Hematopoietic multipotent progenitor cell treated with erythropoietin and hydrocortisone succinate and interleukin-3 and kit ligand, for 15 days (in vitro differentiated cells): ENCODE measurements at regions not wholly inside any gene's neighbourhood (a gene's known extent, or its start where the extent isn't known, plus 50 kb on each side); places are given as distances from the start of the nearest gene placed in this dataset.

Experiments
- DNase-seq: peaks from one replicate; pipeline ENCODE4 v3.0.0-alpha.2; 2015; ENCODE audit warnings: low spot score

DNA sequence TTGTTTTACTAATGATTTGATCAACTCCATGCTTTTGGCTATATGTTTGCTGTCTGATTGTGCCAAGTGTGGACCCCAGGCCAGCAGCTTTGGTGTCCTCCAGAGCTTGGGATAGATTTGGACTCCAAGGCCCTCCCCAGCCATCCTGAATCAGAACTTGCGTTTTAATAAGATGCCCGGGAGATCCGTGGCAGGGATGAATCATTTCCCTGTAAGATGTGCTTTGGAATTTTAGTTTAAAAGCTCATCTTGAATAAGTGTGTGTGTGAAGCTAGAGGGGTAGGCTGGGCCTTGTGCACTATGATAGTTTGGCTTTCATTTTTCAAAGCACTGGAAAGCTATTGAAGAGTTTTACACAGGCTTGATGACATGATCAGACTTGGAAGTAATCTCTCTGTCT is 66.2 kb upstream of the SDK1 start:
- no peak for DNase-seq

DNA sequence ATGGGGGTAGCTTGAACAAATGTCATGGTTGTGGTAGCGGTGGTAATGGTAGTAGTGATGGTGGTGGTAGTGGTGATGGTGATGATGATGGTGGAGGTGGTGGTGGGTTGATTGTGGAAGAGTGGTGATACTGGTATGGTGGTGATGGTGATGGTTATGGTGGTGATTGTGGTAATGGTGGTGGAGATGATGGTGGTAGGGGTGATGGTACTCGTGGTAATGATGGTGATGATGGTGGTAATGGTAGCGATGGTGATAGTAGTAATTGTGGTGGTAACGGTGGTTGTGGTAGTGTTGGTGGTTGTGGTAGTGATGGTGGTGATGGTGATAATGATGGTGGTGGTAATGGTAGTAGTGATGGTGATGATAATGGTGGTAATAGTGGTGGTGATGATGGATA is 65.7 kb upstream of the SDK1 start:
- DNase-seq, result no peak

DNA sequence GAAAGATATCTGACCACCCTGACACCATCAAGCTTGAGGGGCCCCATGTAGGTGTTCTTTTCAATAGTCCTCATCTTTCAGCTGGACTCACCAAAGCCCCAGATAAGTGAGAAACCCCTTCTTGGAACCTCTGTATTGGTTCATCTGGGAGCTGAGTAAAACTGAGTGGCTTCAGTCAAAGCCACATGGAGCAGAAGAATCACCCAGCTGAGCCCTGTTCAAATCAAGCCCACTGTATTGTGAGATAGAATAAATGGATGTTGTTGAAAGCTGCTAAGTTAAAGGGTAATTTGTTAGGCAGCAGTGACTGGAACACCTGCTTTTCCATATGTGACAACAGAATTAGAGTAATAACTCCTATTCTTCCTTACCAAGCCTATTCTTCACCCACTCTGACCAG is 64.8 kb upstream of the SDK1 start:
- DNase-seq, result no peak

DNA sequence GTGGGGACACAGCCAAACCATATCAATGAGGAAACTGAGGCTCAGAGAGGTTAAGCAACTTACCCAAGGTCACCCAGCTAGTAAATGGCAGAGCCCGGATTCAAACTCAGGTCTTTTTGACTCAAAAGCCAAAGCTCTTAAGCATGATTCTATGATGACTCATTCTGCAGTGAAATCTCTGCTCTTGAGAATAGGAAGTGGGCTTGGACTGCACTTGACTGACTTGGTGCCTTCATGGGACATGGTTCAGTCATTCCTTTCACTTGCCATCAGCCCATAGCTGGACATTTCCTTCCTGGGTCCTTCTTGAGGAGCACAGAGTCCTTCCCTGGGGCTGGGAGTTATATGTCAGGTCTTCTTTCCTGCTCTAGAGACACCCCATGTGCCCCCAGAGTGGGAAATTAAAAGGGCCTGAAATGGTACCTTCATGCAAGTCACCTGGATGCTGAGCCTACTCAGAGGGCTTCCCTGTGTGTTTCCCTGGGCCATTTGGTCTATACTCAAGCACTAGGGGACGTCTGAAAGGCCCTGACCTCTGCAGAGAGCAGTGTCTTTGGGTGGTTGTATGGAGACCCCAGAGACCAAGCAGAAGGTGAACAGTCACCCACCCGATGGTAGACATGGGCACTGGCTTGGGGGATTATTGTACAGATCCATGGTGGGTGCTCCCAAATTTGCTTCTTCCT is 62.4 kb upstream of the SDK1 start:
- DNase-seq, result no peak

DNA sequence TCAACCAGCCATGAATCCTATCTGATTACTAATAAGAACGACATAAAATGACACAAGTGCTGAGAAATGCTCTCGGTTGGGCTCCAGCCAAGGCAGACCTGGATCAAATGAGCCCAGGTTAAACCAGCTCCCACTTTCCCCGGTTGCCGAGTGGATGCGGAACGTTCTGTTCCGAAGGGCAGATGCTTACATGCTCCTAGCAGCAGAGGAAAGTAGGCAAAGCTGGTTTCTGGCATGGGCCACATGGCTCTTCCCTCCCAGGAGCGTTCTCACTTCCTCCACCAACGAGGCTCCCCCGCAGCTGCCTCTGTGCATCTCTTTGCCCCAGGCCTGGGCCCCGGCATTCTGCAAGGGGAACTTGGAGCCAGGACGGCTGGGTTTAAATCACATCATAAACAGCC is 61.8 kb upstream of the SDK1 start:
- no peak for DNase-seq

DNA sequence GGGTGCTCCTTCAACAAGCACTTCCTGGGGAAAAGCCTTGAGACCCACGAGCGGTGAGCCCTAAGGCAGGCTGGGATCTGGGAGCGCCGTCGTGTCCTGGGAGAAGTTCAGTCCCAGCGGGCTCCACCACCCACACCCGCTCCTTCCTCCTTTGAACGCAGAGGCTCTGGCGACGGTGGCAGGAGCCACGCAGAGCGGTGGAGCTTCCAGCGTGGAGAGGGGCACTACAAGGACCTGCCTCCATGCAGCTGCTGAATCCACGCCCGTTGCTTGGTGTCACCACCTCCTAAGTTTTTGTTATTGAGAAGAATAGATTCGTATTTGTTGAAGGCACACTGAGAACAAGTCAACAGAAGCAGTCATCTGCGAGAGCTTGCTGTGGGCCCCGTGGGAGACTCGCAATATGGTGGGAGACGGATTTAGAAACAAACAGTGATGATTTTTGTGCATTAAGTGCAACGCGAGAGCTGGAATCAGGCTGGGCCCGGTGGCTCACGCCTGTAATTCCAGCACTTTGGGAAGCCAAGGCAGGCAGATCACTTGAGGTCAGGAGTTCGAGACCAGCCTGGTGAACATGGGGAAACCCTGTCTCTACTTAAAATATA is 60.1 kb upstream of the SDK1 start:
- DNase-seq, result no peak

DNA sequence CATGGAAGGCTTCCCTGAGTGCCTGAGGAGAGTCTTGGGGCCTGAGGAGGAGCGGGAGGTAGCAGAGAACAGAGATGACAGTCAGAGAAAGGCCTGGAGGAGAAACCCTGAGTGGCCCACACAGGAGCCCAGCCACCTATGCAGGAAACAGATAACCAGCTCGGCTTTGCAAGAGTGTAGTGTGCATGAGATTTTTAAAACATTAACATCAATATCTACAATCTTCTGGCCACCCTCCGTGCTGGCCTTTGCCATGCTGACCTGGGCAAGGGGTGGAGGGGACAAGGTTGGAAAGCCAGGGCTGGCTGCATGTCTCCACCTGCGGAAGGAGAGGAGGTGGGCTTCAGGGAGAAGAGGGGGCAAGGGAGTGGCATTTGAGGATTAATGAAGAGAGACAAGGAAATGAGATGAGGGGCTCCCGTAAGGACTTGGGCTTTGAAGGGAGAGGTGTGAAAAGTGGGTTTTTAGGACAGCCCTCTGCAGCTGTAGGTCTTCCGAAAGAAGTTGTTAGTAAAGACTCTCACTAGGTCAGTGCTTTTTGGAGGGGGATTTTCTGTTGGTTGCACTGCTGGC is 59.3 kb upstream of the SDK1 start:
- no peak for DNase-seq

DNA sequence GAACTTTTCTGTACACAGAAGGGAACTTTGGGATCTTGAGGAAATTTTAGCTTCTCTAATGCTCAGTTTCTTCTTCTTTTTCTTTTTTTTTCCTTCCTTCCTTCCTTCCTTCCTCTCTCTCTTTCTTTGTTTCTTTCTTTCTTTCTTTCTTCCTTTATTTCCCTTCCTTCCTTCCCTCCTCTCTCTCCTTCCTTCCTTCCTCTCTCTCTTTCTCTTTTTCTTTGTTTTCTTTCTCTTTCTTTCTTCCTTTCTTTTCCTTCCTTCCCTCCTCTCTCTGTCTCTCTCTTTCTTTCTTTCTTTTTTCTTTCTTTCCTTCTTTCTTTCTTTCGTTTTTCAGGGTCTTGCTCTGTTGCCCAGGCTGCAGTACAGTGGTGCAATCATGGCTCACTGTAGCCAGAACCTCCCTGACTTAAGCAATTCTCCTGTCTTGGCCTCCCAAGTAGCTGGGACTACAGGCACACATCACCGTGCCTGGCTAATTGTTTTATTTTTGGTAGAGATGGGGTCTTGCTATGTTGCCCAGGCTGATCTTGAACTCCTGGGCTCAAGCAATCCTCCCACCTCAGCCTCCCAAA is 58.6 kb upstream of the SDK1 start:
- no peak for DNase-seq

DNA sequence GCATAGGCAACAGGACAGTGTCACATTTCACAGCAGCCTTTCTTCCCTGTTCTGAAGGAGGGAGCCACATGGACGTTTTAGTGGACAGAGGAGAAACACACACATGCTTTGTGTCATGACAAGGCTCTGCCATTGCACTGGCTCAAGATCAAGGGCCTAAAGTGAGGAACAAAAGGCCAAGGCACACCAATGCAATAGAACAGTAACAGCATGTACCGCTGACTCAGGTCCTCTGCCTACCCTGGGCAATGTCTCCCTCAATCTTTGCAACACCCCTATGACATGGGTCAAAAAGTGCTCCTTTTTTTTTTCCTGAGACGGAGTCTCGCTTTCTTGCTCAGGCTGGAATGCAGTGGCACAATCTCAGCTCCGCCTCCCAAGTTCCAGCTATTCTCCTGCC is 57.8 kb upstream of the SDK1 start:
- DNase-seq, result no peak

DNA sequence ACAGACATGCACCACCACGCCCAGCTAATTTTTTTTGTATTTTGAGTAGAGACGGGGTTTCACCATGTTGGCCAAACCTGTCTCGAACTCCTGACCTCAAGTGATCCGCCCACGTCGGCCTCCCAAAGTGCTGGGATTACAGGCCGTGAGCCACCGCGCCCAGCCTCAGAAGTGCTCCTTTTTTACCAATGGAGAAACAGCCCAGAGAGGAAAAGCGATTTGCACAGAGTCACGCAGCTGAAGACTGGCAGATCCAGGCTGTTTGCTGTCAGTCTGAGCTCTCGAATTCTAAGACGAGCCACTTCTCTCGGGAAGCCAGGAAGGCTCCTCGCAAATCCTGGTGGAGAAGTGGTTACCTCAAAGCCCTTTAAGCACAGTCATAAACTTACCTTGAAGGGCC is 57.4 kb upstream of the SDK1 start:
- DNase-seq, result no peak

GRCh38 chr7:3244241-3244814 is 56.7 kb upstream of the SDK1 start:
- DNase-seq, result no peak

DNA sequence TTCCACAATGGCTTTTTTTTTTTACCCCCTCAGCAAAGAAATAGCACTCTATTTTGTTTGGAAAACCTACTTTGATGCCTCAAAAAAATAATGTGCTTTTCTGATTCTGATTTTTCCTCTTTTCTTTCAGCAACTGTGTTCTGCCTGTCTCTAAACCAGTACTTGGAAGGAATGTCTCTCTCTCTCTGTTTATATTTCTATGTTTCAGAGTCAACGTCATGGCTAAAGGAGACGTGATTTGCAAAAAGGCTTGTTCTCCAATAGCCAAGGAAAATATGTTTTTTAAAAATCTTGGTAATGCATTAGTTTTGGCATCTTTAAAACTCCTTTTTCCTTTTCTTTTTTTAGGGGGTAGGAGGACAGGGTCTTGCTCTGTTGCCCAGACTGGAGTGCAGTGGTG is 56.0 kb upstream of the SDK1 start:
- no peak for DNase-seq

GRCh38 chr7:3245721-3246120 is 55.3 kb upstream of the SDK1 start:
- DNase-seq, result no peak

DNA sequence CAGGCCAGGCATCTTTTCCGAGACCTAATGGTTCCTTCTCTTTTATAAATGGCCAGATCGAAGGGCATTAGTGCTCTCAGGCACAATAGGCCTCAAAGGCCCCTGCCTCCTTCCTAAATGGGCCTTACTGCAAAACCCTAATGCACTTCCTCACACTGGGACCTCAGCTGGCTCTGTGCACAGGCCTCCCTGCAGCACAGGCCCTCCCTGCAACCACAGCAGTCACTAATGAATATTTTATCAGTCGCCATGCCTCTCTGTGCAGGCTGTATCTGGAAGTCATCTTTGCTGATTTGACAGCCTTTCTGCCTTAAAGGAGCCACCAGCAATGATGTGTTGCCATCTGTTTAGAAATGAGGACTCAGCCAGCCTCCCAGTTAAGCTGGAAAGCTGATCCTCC is 54.9 kb upstream of the SDK1 start:
- DNase-seq, result no peak

DNA sequence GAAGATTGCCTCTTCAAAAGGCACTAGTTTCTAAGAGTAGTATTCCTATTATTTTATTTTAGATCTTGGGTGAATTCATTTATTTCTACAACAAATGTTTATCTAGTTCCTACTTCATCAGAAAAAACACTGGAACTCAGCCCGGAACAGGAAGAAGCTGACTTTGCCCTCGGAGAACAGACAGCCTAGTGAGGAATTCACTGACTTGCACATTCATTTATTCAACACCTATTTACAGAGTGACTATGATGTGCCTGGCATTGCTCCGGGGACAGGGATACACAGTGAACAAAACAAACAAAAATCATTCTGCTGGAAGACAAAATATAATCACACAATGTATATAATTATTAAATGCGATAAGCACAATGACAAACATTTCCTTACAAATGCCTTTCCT is 54.4 kb upstream of the SDK1 start:
- DNase-seq, result no peak

GRCh38 chr7:3250725-3251124 is 50.3 kb upstream of the SDK1 start:
- no peak for DNase-seq
